GM21528 (cell line): ENCODE measurements at regions not wholly inside any gene's neighbourhood (a gene's known extent, or its start where the extent isn't known, plus 50 kb on each side); places are given as distances from the start of the nearest gene placed in this dataset.
"Not testable (repeated sequence)": the region's sequence is repeated elsewhere in the genome, so short reads cannot be mapped to it uniquely, and the experiment has no call there.

Experiments used
- ATAC-seq: cut with Tn5 transposase; IDR thresholded peaks from one replicate; pipeline ENCODE4 v1.9.1; 2021; ENCODE audit warnings: mild to moderate bottlenecking, moderate library complexity; ENCODE audit not compliant: unreplicated experiment, low FRiP score

- ATAC-seq: no peak
Measured at GRCh38 chr2:18057657-18058056, 179.2 kb downstream of the KCNS3 start.

GRCh38 chr2:18055290-18055689, 176.8 kb downstream of the KCNS3 start:
- no peak for ATAC-seq

GRCh38 chr2:18050001-18050400, 171.5 kb downstream of the KCNS3 start:
- no peak for ATAC-seq

DNA sequence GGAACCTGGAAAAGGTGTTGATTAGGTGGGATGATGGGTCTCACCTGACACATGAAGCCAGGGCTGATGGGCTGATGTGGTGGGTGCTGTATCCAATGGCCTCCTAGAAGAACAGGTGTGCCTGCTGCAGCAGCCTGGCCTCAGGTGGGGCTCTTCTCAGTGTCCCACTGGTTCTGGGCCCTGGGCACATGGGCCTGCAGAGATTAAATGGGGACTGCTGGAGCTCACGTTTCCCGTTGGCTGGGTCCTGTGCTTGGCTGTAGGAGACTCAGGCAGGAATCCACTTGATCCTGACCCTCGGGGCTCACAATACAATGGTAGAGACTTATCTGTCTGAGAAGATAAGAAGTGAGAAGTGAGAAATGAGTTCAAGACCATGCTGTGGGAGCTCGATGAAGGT, 170.9 kb downstream of the KCNS3 start:
- ATAC-seq: no peak

GRCh38 chr2:18047896-18048657, 169.6 kb downstream of the KCNS3 start:
- ATAC-seq: no peak

GRCh38 chr2:18047213-18047611, 168.7 kb downstream of the KCNS3 start:
- ATAC-seq: no peak

DNA sequence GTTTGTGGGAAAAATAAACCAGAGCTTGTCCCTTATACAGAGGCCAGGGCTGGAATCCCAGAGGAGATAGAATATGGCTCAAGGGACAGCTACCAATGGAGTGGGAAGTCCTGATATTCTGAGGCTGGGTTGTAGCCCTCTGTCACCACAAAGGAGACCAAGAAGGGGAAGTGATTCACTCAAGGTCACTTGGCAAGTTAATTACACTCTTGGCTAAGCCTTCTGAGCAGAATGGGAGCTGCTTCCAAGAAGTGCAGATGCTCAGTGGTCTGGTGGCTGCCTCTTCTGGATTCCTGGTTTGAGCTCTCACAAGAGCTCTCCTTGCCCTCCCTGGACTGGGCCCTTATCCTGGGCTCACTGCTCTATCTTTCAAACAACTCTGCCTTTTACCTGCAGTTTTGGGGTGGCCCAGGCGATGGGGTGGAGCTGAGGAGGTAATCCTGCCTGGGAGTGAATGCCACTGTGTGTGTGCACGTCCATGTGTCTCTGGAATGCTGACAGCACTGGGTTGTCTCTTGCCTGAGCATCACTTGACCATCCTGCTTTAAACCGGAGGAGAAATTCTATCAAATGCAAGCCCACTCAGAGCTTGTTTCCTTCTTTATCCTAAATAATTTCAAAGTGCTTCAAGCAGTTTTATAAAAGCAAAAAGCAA, 168.2 kb downstream of the KCNS3 start:
- no peak for ATAC-seq

- no peak for ATAC-seq
Measured at GRCh38 chr2:18046017-18046416, 167.6 kb downstream of the KCNS3 start.

DNA sequence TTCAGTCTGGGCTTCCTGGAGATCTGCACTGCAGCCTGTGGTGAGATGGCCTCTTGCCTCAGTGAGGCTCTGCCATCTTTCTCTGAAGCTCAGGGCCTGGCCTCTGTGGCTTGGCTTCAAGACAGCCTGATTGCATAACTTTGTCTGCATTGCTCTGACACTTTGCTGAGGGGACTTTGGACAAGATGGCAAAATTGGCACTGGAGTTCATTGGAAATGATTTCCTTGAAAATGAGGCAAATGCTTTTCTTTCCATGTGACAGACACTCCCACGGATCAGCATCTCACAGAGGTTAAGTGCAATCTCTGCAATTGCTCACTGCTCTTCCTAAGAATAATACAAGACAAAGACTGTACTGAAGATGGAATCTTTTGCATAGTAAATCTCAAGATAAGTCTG, 166.8 kb downstream of the KCNS3 start:
- ATAC-seq: no peak

GRCh38 chr2:18017381-18017780, 138.9 kb downstream of the KCNS3 start:
- not testable (repeated sequence) for ATAC-seq

GRCh38 chr2:18009891-18010290, 131.4 kb downstream of the KCNS3 start:
- ATAC-seq: no peak

GRCh38 chr2:18005411-18005810, 126.9 kb downstream of the KCNS3 start:
- ATAC-seq: no peak

- no peak for ATAC-seq
Measured at GRCh38 chr2:18001671-18002070, 123.2 kb downstream of the KCNS3 start.

DNA sequence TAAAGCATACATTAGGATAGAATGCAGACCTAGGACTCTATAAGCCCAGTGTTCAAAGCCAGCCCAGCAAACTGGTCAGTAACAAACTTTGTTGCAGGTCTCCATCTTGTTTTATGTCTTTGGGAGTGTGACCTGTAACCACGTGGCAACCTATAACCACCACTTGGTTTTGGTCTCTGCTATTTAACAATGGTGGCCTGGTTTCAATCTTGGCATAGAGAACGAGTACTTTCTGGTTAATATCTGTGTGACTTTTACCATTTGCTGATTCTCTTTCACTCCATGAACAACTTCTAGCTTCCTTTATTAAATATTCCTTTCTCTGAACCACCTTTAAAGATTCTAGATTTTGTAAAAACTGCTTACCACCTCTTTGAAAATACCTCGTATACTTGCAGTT, 118.5 kb downstream of the KCNS3 start:
- no peak for ATAC-seq

DNA sequence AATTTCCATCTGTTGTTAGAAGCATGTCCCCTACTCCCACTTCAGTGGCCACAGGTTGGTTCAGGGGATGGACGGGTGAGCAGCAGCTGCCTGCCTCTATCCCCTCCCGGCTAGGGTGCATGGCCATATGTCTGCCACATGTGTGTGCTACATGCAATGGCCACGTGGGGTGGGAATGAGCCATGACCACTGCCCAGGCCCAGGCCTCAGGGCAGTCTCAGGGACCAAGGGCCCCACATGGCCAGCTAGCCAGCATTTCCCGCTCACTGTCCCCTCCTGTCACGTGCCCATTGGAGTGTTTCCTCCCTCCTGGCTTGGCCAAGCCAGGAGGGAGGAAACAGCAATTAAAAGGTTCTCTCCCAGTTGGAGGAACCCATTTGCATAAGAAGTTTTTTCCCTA, 117.1 kb downstream of the KCNS3 start:
- ATAC-seq: no peak
